ENCODE measurements at regions not wholly inside any gene's neighbourhood (a gene's known extent, or its start where the extent isn't known, plus 50 kb on each side); places are given as distances from the start of the nearest gene placed in this dataset.

- Histone ChIP-seq H4K91ac (replicated peaks; ENCODE audit: insufficient read length, low read length) (no peak overlapping the region), H3K79me1 (ENCODE audit: low read depth, low read length) (no peaks in the 10 kb centered on the region), H4K8ac (ENCODE audit: extremely low read depth, insufficient read depth, low read length) (no peak overlapping the region), H3K27me3 (replicated peaks in 1 of 4; ENCODE audit: control insufficient read depth in 3 of 4, extremely low read depth in 1 of 4, insufficient read depth in 3 of 4, low read length in 3 of 4) (no peaks in the 10 kb centered on the region), H3K9me3 (ENCODE audit: insufficient read depth in 2 of 2, low read depth in 1 of 2, low read length in 1 of 2) (no peaks in the 10 kb centered on the region), H2BK12ac (ENCODE audit: low read depth, low read length) (no peak overlapping the region), H2BK120ac (replicated peaks; ENCODE audit: low read depth, low read length) (no peak overlapping the region), H2BK5ac (ENCODE audit: low read depth, low read length) (no peak overlapping the region), H3K23ac (ENCODE audit: insufficient read length) (no peak overlapping the region), H3K18ac (ENCODE audit: extremely low read depth, low read length) (no peak overlapping the region), H3K14ac (ENCODE audit: insufficient read length) (no peak overlapping the region), H3K4me3 (ENCODE audit: extremely low read depth in 1 of 4, insufficient read depth in 2 of 4, low read depth in 3 of 4, low read length in 4 of 4) (no peak overlapping the region), H3K4me2 (ENCODE audit: insufficient read depth in 1 of 2, low read depth in 2 of 2, low read length in 2 of 2) (no peak overlapping the region), H3K4me1 (replicated peaks in 1 of 4; ENCODE audit: control insufficient read depth in 3 of 4, insufficient read depth in 4 of 4, low read length in 3 of 4) (no peaks in the 10 kb centered on the region), H3K27ac (ENCODE audit: low read depth, low read length) (no peak overlapping the region), H3K79me2 (ENCODE audit: control insufficient read depth in 1 of 2, insufficient read depth in 2 of 2, low read length in 2 of 2) (no peaks in the 10 kb centered on the region), H2BK20ac (ENCODE audit: low read length) (no peak overlapping the region), H2AK5ac (ENCODE audit: low read depth, low read length) (no peak overlapping the region), H3K56ac (replicated peaks; ENCODE audit: insufficient read length, low read depth, low read length) (no peak overlapping the region), H3K4ac (replicated peaks; ENCODE audit: insufficient read length, low read depth, low read length) (no peak overlapping the region), H3K23me2 (ENCODE audit: low read depth, low read length) (no peaks in the 10 kb centered on the region), H4K20me1 (replicated peaks in 1 of 2; ENCODE audit: control insufficient read depth in 1 of 2, insufficient read depth in 2 of 2, low read length in 2 of 2) (no peaks in the 10 kb centered on the region), H3K9ac (replicated peaks in 1 of 4; ENCODE audit: extremely low read depth in 1 of 4, low read depth in 3 of 4, low read length in 3 of 4) (no peak overlapping the region), H2BK15ac (ENCODE audit: low read length) (no peak overlapping the region), H4K5ac (ENCODE audit: insufficient read length, low read depth, low read length) (no peak overlapping the region), H2AFZ (ENCODE audit: low read length) (no peak overlapping the region), H3K36me3 (ENCODE audit: control insufficient read depth in 2 of 4, insufficient read depth in 4 of 4, low read length in 3 of 4) (no peaks in the 10 kb centered on the region)
- CTCF ChIA-PET (ENCODE audit: partially characterized antibody) = no interaction called here
- POLR2A ChIA-PET (ENCODE audit: partially characterized antibody) = no interaction called here
- no peak for DNase-seq (ENCODE audit: low read depth in 1 of 2, low spot score in 2 of 2)
- no peak for FAIRE-seq
- TF ChIP-seq RXRA (IDR thresholded peaks at IDR 0.05; ENCODE audit: insufficient read depth, low read depth, low read length) (no peak), CREB1 (IDR thresholded peaks at IDR 0.05) (no peak), SAP30 (IDR thresholded peaks at IDR 0.05; ENCODE audit: insufficient read depth, insufficient replicate concordance, low read length) (no peak), YY1 (IDR thresholded peaks at IDR 0.05; ENCODE audit: low read depth, low read length) (no peak), MAFK (IDR thresholded peaks at IDR 0.05; ENCODE audit: low read depth, low read length) (no peak), TEAD4 (IDR thresholded peaks at IDR 0.05; ENCODE audit: low read depth, low read length) (no peak), CBX5 (IDR thresholded peaks at IDR 0.05; ENCODE audit: low read depth, low read length) (no peak), SRF (IDR thresholded peaks at IDR 0.05; ENCODE audit: low read depth, low read length) (no peak), RFX5 (IDR thresholded peaks at IDR 0.05; ENCODE audit: borderline replicate concordance, low read depth, low read length) (no peak), KDM5A (IDR thresholded peaks at IDR 0.05; ENCODE audit: low read length) (no peak), TCF12 (IDR thresholded peaks at IDR 0.05; ENCODE audit: low read depth, low read length) (no peak), GTF2F1 (IDR thresholded peaks at IDR 0.05; ENCODE audit: borderline replicate concordance, low read depth, low read length) (no peak), POLR2A (IDR thresholded peaks at IDR 0.05; ENCODE audit: control extremely low read depth in 1 of 2, low read depth in 2 of 2, low read length in 2 of 2) (no peak), JUN (IDR thresholded peaks at IDR 0.05; ENCODE audit: low read depth, low read length) (no peak), GABPA (IDR thresholded peaks at IDR 0.05; ENCODE audit: borderline replicate concordance, insufficient read depth, low read length) (no peak), FOSL1 (IDR thresholded peaks at IDR 0.05; ENCODE audit: insufficient read depth, low read depth, low read length) (no peak)
- TF ChIP-seq, protein P1, sequence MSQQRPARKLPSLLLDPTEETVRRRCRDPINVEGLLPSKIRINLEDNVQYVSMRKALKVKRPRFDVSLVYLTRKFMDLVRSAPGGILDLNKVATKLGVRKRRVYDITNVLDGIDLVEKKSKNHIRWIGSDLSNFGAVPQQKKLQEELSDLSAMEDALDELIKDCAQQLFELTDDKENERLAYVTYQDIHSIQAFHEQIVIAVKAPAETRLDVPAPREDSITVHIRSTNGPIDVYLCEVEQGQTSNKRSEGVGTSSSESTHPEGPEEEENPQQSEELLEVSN (IDR thresholded peaks at IDR 0.05) = no peak
Observed at GRCh38 chr9:30630459-30630858, 1754.0 kb upstream of the ACO1 start.
